ENCODE measurements at regions not wholly inside any gene's neighbourhood (a gene's known extent, or its start where the extent isn't known, plus 50 kb on each side); places are given as distances from the start of the nearest gene placed in this dataset.

DNA sequence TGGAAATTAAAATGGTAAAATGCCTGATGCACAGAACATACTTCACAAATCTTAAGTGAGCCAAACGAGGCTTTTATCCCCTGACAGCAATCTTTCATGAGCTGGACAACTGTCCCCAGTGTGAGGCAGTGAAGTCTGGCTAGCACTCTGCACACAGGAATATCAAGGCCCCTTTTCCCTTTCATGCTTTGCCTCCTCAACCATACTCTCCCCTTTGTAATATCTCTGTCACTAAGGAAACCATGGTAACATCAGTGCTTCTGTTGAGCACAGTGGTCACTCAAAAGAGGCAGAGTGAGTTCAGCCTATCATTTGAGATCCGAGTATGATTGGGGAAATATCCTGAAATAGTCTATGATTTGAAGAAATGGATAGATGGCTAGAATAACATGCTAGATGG is 318.3 kb downstream of the ENC1 start:
- no peak for DNase-seq (ENCODE audit: insufficient read length, low spot score)
- TF ChIP-seq POLR2A (IDR thresholded peaks at IDR 0.05; ENCODE audit: low read depth, low read length), result no peak
- FAIRE-seq, result no peak

- no peak for DNase-seq (ENCODE audit: insufficient read length, low spot score)
- no peak for TF ChIP-seq POLR2A (IDR thresholded peaks at IDR 0.05; ENCODE audit: low read depth, low read length)
- no peak for FAIRE-seq
These were observed 319.2 kb downstream of the ENC1 start for GRCh38 chr5:74321326-74321725.

GRCh38 chr5:74320526-74320925 is 320.0 kb downstream of the ENC1 start:
- no peak for DNase-seq (ENCODE audit: insufficient read length, low spot score)
- TF ChIP-seq POLR2A (IDR thresholded peaks at IDR 0.05; ENCODE audit: low read depth, low read length), result no peak
- no peak for FAIRE-seq

GRCh38 chr5:74319076-74319475 is 321.5 kb downstream of the ENC1 start:
- FAIRE-seq (no peak), DNase-seq (ENCODE audit: insufficient read length, low spot score) (no peak)
- no peak for TF ChIP-seq POLR2A (IDR thresholded peaks at IDR 0.05; ENCODE audit: low read depth, low read length)

GRCh38 chr5:74316064-74316603 is 324.4 kb downstream of the ENC1 start:
- FAIRE-seq, result peak; percentile 93
- TF ChIP-seq POLR2A (IDR thresholded peaks at IDR 0.05; ENCODE audit: low read depth, low read length), result no peak
- DNase-seq (ENCODE audit: insufficient read length, low spot score), result peak; percentile 63

DNA sequence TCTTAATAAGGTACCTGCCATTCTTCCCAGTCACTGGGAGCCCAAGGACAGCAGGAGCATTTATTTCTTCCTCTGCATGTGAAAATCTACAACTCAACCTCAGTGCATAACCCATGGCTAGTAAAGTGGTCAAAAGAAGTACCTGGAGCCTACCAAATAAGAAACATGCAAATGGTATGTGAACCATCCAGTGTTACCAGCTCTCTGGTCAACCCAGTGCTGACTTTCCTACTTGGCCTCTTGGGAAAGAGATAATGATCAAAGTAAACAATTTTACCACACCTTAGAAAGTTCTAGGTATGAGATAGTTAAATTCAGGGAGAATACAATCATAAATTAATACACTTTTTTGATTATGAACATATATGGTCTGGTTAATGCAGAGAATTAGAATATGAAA is 325.6 kb downstream of the ENC1 start:
- no peak for FAIRE-seq
- TF ChIP-seq POLR2A (IDR thresholded peaks at IDR 0.05; ENCODE audit: low read depth, low read length), result no peak

GRCh38 chr5:74313896-74314295 is 326.6 kb downstream of the ENC1 start:
- FAIRE-seq (peak; percentile 38), DNase-seq (ENCODE audit: insufficient read length, low spot score) (no peak)
- TF ChIP-seq POLR2A (IDR thresholded peaks at IDR 0.05; ENCODE audit: low read depth, low read length), result no peak

More for the DNA sequence above, 325.6 kb downstream of the ENC1 start:
- no peak for DNase-seq (ENCODE audit: insufficient read length, low spot score)

- no peak for TF ChIP-seq POLR2A (IDR thresholded peaks at IDR 0.05; ENCODE audit: low read depth, low read length)
- DNase-seq (ENCODE audit: insufficient read length, low spot score) (no peak), FAIRE-seq (no peak)
These were observed 327.8 kb downstream of the ENC1 start for GRCh38 chr5:74312746-74313145.

DNA sequence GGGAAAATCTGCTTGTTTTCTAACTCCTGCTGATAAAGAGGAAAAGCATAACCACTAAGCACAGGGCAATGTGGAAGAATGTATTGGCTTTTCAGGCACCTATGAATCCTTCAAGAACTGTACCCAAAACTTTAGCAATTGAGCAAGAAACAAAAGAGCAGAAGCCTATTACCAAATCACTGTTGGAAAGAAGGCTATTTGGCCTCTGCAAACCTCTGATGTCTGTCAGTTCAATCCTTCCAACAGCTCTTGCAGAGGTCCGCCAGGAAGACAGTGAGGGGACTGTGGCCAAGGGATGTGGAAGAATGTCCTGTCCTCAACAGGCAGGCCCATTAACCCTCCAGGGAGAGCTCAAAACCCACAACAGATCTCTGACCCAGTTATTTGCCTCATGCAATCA is 328.6 kb downstream of the ENC1 start:
- FAIRE-seq (no peak), DNase-seq (ENCODE audit: insufficient read length, low spot score) (no peak)
- TF ChIP-seq POLR2A (IDR thresholded peaks at IDR 0.05; ENCODE audit: low read depth, low read length), result no peak

GRCh38 chr5:74310997-74311930 is 329.3 kb downstream of the ENC1 start:
- DNase-seq (ENCODE audit: insufficient read length, low spot score) (no peak), FAIRE-seq (no peak)
- no peak for TF ChIP-seq POLR2A (IDR thresholded peaks at IDR 0.05; ENCODE audit: low read depth, low read length)

DNA sequence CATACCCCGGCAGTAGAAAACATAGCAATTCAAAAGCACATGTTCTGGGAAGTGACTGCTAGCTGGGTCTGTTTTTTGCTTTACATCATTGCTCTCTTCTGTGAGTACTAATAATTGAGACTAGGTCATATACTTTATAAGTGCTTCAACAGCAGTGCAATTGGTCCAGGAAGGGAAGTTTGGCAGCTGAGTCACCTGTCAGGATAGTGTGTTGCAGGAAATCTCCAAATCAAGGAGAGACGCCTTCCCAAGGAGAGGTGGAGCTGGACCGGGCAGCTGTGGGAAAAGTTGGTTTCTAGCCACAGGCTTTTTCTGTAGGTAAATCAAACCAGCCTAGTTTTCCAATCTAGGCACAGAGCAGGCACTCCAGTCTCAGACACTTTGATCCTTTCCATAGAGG is 330.1 kb downstream of the ENC1 start:
- FAIRE-seq, result peak; percentile 84

GRCh38 chr5:74309050-74309449 is 331.5 kb downstream of the ENC1 start:
- DNase-seq (ENCODE audit: insufficient read length, low spot score), result no peak
- no peak for TF ChIP-seq POLR2A (IDR thresholded peaks at IDR 0.05; ENCODE audit: low read depth, low read length)
- no peak for FAIRE-seq

More for the DNA sequence above, 330.1 kb downstream of the ENC1 start:
- no peak for TF ChIP-seq POLR2A (IDR thresholded peaks at IDR 0.05; ENCODE audit: low read depth, low read length)
- peak; percentile 12 for DNase-seq (ENCODE audit: insufficient read length, low spot score)

GRCh38 chr5:74306845-74307244 is 333.7 kb downstream of the ENC1 start:
- FAIRE-seq (no peak), DNase-seq (ENCODE audit: insufficient read length, low spot score) (no peak)
- no peak for TF ChIP-seq POLR2A (IDR thresholded peaks at IDR 0.05; ENCODE audit: low read depth, low read length)

- FAIRE-seq, result no peak
- TF ChIP-seq POLR2A (IDR thresholded peaks at IDR 0.05; ENCODE audit: low read depth, low read length), result no peak
- no peak for DNase-seq (ENCODE audit: insufficient read length, low spot score)
These were observed 336.0 kb downstream of the ENC1 start for GRCh38 chr5:74304536-74304935.

DNA sequence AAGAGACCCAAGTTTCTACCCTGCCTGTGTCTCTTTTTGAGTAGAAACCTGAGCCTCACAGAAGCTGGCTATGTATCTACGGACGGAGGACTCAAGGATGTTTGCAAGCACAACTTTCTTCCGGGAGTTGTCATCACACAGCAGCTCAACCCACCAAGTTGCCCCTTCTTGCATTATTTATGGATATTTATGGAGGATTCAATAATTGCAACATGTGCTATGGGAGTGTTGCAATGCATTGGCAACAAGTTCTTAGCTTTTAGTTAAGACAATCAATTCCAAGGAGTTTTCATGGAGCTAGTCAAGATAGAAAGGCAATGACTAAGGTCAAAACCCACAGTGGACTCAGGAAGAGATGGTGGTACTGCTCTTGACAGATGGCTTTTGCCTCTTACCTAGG is 336.9 kb downstream of the ENC1 start:
- FAIRE-seq (no peak), DNase-seq (ENCODE audit: insufficient read length, low spot score) (no peak)
- TF ChIP-seq POLR2A (IDR thresholded peaks at IDR 0.05; ENCODE audit: low read depth, low read length), result no peak
